Cardiac septum (tissue), 1 donor: ENCODE measurements at regions not wholly inside any gene's neighbourhood (a gene's known extent, or its start where the extent isn't known, plus 50 kb on each side); places are given as distances from the start of the nearest gene placed in this dataset.
"Not testable (repeated sequence)": the region's sequence is repeated elsewhere in the genome, so short reads cannot be mapped to it uniquely, and the experiment has no call there.

Experiments used
- DNase-seq: peaks from one replicate; pipeline ENCODE4 v3.0.0-alpha.2; 2020; ENCODE audit warnings: low spot score
- intact Hi-C: fragments of 100-400 bp; cut with DNase I; formaldehyde crosslinking; loops from one replicate; pipeline ENCODE4 v1.14.0; 2022
- donor health status: DM: no; HTN: no; CAD: no.

DNA sequence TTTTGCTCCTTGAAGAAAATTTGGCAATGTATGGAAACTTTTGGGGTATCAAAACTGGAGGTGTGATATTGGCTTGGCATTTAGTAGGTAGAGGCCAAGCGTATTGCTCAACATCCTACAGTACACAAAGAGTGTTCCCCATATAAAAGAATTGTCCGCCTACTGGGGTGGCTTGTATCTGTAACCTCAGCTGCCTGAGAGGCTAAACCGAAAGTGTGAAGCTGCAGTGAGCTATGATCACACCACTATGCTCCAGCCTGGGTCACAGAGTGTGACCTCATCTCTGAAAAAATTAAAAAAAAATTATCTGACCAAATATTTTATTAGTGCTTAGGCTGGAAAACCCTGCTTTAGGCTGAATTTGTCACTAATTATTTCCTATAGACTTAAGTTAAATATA, 483.9 kb downstream of the PYDC2 start:
- DNase-seq, result no peak
- intact Hi-C loops, result no loop called here

- intact Hi-C loops, result no loop called here
- no peak for DNase-seq
These were observed 491.2 kb downstream of the PYDC2 start for GRCh38 chr3:191952186-191952585.

- intact Hi-C loops, result no loop called here
- no peak for DNase-seq
These were observed 491.6 kb downstream of the PYDC2 start for GRCh38 chr3:191952609-191953008.

DNA sequence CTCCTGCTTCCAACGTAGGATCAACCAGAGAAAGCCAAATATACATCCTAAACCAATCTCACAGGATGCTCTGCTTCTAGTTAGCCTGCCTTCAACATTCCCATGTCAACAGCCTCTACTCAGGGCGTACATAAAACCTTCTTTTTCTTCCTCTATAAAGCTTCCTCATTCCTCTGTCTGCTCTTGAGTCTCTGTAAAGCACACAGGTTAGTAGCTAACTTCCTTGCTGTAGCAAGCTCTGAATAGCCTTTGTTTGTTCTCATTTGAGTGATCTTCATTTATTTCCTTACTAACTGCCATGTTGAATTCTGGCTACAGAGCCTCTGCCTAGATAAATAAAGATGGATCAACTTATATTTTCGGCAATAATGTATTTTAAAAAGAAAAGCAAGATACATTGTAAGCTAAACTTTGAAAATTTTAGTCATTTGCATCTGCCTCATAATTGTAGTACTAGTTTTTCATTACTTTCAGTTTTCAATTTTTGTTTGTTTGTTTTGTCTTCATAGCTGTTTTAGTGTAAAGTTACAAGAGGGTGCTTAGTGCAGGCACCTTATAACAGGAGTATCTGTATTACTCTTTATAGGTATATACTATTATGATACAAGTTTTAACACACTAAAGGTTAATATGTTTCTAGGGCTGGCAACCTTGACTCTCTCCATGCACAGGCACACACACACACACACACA, 498.2 kb downstream of the PYDC2 start:
- intact Hi-C loops, result no loop called here
- no peak for DNase-seq

DNA sequence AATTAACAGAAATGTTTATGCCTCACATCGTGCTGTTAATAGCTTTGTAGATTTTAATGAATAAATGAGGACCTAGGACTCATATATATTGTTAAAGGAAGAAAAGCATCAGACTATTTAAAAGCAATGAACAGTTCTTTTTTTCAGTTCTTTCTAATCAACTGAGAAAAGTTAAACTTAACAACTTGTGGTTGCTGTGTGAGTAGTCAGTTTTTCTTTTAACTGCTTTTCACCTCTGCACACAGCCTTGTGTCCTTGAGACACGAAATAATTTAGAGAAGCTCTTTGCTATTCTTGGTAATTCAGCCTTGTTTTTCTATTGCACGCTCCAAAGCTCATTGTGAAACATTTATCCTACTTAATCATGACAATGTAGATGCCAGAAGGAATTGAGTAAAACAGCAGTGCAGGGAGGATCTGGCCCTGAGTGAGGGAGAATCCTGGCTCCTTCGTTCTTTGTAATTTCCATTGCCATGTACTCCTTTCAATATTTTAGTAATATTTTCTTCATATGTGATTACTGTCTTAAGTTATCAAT, 499.0 kb downstream of the PYDC2 start:
- intact Hi-C loops, result no loop called here
- DNase-seq, result no peak

- intact Hi-C loops, result no loop called here
- no peak for DNase-seq
These were observed 500.1 kb downstream of the PYDC2 start for GRCh38 chr3:191961022-191961421.

DNA sequence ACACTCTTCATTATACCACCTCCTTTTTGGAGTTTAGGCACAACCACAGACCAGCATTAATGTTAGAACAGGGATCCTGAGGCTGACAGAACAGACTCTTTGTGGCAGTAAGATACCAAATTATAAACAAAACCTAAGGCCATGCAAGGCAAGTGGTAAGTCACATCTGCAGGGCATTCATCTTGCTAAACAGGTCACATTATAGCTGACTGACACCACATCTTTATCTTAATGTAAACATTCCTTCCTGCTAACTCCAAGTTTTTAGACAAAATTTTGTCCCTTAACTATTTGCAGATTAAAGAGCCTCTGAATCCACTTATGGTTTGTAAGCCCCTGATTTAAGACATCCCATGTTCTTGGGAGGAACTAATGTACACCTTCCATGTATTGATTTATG, 500.6 kb downstream of the PYDC2 start:
- DNase-seq, result no peak
- intact Hi-C loops, result no loop called here

GRCh38 chr3:191962324-191962723, 501.4 kb downstream of the PYDC2 start:
- DNase-seq, result no peak
- intact Hi-C loops, result no loop called here

DNA sequence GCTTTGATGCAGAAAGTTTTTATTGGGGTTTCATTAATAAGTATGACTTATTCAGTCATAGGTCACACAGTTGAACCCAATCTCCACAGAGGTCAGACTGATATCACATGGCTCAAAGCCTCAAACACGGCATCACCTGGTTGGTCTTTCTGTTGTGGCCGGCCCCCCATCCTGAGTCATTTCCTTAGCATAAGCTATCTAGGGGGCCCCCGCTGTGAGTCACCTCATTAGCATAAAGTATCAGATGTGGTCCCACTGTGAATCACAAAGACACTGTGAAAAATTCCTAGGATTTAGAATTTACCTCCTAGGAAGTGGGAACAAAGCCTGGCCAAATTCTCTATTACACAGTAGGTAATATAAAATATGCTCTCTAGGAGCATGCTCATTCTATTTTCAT, 502.2 kb downstream of the PYDC2 start:
- no peak for DNase-seq
- intact Hi-C loops, result no loop called here

DNA sequence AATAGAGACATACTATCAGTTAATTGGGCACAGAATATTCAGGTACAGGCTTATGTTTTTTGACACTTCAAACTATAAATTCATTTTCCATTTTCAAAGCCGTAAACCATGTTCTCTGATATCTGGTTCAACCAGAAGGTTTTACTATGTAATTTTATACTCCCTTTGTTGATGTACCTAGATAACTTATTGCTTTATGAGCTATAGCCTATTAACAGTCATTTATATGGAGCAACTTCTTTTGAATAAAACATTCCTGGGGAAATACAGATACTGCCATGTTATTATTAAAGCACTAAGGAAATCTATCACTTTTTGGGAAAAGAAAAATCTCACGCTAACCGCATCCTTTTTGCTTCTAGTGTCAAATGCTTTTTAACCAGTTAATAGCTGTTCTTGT, 505.6 kb downstream of the PYDC2 start:
- intact Hi-C loops, result no loop called here
- no peak for DNase-seq

DNA sequence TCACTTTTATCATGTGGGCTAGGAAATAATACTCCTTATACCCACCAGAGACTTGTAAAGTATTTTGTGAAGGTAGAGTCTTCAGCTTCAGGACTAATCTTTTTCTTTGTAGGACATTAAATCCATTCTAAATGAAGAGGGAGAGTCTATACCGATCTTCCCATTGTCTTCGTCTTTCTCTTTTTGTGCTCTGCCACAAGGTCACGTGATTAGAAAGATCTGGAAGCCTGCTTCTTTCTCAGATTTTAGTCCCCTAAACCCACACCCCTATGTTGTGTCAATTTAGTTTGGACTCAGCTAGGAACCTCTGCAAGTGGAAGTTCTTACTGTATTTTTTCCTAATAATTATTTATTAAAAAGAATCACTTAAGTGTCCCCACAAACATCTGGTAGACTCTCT, 507.3 kb downstream of the PYDC2 start:
- intact Hi-C loops, result no loop called here
- no peak for DNase-seq

DNA sequence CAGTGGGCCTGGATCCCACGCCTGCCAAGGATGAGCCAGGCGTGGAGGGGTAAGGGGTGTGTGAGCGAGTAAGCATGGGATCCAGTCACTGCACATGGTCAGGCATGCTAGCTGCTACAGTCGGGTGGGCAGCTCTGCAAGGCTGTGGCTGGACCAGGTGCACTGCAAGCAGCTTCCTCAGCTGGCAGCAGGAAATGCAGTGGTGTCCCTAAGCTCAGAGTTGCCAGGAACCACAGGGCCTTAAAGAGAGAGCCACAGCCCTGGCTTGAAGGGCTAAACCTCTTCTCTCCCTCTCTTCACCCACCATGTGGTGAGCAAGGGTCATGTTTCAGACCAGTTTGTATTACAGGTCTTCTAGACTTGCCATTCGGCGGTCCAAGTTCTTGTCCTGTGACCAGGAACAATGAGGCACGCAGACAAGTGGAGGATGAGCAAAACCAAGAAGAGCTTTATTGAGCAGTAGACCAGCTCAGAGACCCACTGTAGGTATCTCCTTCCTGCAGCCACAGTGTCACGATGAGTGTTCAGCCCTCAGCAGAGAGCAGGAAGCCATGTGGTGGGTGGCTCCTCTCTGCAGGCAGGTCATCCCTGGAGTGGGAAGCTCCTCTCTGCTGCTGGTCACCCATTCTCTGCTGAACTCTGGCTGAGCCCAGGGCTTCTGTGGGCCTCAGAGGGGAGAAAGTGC, 511.9 kb downstream of the PYDC2 start:
- intact Hi-C loops, result no loop called here
- no peak for DNase-seq

- intact Hi-C loops, result no loop called here
- no peak for DNase-seq
These were observed 512.9 kb downstream of the PYDC2 start for GRCh38 chr3:191973820-191974219.

DNA sequence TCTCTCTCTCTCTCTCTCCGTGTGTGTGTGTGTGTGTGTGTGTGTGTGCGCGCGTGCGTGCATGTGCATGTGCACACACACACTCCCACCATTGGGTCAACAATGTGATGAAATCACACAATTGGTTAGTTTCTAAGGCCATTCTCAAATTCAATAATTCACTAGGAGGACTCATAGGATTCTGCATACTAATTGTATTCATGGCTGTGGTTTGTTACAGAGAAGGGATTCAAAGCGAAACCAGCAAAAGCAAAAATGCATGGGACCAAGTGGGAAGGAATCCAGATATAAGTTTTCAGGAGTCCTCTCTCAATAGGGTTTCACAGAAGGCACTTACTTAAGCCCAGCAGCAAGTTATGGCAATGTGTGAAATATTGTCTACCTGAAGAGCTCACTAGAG, 515.0 kb downstream of the PYDC2 start:
- DNase-seq, result no peak
- intact Hi-C loops, result no loop called here

- DNase-seq, result no peak
- intact Hi-C loops, result no loop called here
These were observed 519.5 kb downstream of the PYDC2 start for GRCh38 chr3:191980443-191980842.

DNA sequence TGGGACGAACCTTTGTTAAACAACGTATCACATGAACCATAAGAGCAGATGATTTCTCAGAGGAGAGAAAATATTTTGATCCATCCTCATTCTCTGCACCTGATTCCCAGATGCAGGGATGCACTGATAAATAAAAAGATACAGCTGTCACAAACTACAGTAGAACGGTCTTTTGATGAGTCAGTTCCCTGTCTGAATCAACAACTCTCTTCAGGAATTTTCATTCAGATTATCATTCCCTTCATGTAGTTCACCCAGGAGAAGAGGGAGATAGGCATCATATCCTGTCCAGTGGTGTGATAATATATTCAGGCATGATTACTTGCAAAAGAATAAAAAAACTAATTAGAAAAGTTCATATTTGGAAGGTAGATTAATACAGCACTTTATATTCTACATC, 521.5 kb downstream of the PYDC2 start:
- intact Hi-C loops, result no loop called here

GRCh38 chr3:191985691-191986090, 524.7 kb downstream of the PYDC2 start:
- intact Hi-C loops, result no loop called here
- DNase-seq, result no peak

More for the DNA sequence above, 521.5 kb downstream of the PYDC2 start:
- DNase-seq, result no peak

- no peak for DNase-seq
- intact Hi-C loops, result no loop called here
These were observed 526.9 kb downstream of the PYDC2 start for GRCh38 chr3:191987831-191988350.

DNA sequence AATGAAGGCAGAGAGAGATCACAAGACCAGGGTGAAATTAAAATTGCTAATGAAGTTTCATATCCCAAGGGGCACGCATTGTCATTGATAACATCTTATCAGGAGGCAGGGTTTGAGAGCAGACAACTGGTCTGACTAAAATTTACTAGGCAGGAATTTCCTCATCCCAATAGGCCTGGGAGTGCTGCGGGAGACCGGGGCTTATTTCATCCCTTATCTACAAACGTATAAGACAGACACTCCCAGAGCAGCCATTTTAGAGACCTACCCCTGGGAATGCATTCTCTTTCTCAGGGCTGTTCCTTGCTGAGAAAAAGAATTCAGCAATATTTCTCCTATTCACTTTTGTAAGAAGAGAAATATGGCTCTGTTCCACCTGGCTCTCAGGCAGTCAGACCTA, 533.0 kb downstream of the PYDC2 start:
- DNase-seq, intact Hi-C loops: not testable (repeated sequence)

DNA sequence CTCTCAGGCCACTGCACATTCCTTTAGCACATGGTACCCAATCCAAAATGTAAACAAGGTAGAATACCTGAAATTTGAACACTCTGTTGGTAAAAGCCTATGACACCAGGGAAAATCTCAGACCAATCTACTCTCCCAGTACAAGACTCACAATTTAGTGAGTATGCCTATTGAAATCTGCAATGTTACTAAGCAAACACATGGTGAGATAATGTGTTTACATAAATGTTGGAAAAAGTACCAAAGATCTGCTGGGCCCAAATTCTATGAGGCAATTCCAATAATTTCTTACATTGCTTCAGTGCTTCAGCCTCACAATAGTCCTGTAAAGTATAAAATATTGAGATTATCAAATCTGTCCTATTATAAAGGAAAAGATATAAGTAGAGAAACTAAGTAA, 536.1 kb downstream of the PYDC2 start:
- DNase-seq, result no peak
- intact Hi-C loops, result no loop called here
